ENCODE measurements at regions not wholly inside any gene's neighbourhood (a gene's known extent, or its start where the extent isn't known, plus 50 kb on each side); places are given as distances from the start of the nearest gene placed in this dataset.
"Not testable (repeated sequence)": the region's sequence is repeated elsewhere in the genome, so short reads cannot be mapped to it uniquely, and the experiment has no call there.

DNA sequence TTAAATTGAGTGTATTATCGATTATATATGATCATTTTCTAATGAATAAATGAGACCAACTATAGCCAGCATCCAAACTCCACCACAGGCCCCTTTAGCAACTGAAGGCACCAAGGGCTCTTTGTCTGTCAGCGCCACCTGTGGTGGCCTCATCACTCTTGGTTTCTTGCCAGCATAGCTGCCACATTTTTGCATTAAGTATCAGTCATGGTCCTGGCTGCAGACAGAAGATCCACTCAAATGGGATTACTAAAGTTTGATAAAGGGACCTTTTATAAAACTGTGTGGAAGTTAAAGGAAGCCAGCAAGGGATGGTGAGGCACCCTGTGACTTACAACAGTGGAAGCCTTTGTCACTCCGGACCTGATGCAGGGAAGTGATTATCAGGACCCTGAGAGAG is 162.9 kb downstream of the C6orf118 start:
- Histone ChIP-seq H3K27ac (no peak overlapping the region), H3K4me3 (no peak overlapping the region), H3K4me1 (replicated peaks in 1 of 2) (peaks cover 0 to 3% of the 10 kb centered on the region in 2 donors)
- 20 to 100% (median 93%) methylated on average over 1 to 3 of the region's 3 CpGs; no CpG with 5 or more reads in 2 of the 10 experiments for WGBS, 10 experiments
- in situ Hi-C loops (cut with MboI; ENCODE audit: low pct_unique_long_range_greater_than_20kb in 2 of 9, low sequenced_read_pairs in 9 of 9, unreplicated experiment in 9 of 9) = no loop called here
- ATAC-seq (replicated peaks in 6 of 8) = no peak

DNA sequence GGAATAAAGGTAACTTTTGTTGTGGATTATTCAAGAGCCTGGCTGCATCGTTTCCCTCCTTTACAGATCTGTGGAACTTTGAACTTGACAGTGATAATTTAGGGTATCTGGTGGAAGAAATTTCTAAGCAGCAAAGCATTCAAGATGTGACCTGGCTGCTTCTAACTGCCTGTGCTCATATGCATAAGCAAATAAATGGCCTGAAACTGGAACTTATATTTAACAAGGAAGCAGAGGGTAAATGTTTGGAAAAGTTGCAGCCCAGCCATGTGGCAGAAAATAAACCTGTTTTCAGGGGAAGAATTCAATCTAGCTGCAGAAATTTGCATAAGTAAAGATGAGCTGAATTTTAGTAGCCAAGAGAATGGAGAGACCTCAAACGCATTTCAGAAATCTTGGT is 173.5 kb downstream of the C6orf118 start:
- in situ Hi-C loops (cut with MboI; ENCODE audit: low pct_unique_long_range_greater_than_20kb in 2 of 9, low sequenced_read_pairs in 9 of 9, unreplicated experiment in 9 of 9) = no loop called here
- no peak overlapping the region for H3K4me3 ChIP-seq
- ATAC-seq (replicated peaks in 6 of 8) = no peak
- 14 to 100% (median 75%) methylated on average over 1 to 2 of the region's 2 CpGs; no CpG with 5 or more reads in 1 of the 10 experiments for WGBS, 10 experiments
- no peaks in the 10 kb centered on the region for H3K4me1 ChIP-seq (replicated peaks in 1 of 2)
- no peak overlapping the region for H3K27ac ChIP-seq

DNA sequence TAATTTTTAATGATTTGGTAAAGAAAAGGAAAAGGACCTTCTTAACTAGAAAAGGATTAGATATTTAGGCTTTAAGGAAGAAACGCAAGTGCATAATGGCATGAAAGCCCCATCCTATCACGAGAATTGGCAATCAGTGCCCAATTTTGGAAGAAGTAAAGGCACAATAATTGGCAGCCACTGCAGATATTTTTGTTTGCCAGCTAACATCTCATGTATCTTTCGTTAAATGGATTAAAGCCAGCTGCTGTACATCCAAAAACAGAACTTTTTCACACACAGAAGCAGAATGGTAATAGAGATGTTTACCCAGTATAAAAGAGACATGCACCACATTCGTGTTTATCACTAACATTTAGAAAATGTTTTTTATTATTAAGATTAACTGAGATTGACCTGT is 180.3 kb downstream of the C6orf118 start:
- 17 to 85% (median 81%) methylated on average over 2 to 4 of the region's 4 CpGs; no CpG with 5 or more reads in 1 of the 10 experiments for WGBS, 10 experiments
- Histone ChIP-seq H3K4me3 (no peak overlapping the region), H3K4me1 (replicated peaks in 1 of 2) (no peaks in the 10 kb centered on the region), H3K27ac (no peak overlapping the region)
- no peak for ATAC-seq (replicated peaks in 6 of 8)
- in situ Hi-C loops (cut with MboI; ENCODE audit: low pct_unique_long_range_greater_than_20kb in 2 of 9, low sequenced_read_pairs in 9 of 9, unreplicated experiment in 9 of 9) = no loop called here

DNA sequence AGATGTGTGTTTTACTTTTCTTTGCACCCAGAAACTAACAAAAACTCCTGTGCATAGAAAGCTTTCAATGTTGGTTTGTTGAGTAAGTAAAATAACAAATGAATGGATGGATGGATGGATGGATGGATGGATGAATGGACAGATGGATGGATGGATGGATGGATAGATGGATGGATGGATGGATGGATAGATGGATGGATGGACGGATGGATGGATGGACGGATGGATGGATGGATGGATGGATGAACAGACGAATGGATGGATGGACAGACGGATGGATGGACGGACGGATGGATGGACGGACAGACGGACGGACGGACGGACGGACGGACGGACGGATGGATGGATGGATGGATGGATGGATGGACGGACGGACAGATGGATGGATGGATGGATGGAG is 181.7 kb downstream of the C6orf118 start:
- H3K4me3 ChIP-seq; H3K4me1 ChIP-seq (replicated peaks in 1 of 2); H3K27ac ChIP-seq; ATAC-seq (replicated peaks in 6 of 8); in situ Hi-C loops (cut with MboI; ENCODE audit: low pct_unique_long_range_greater_than_20kb in 2 of 9, low sequenced_read_pairs in 9 of 9, unreplicated experiment in 9 of 9): not testable (repeated sequence)
- 20 to 88% (median 76%) methylated on average over 1 to 17 of the region's 17 CpGs; no CpG with 5 or more reads in 2 of the 10 experiments for WGBS, 10 experiments

DNA sequence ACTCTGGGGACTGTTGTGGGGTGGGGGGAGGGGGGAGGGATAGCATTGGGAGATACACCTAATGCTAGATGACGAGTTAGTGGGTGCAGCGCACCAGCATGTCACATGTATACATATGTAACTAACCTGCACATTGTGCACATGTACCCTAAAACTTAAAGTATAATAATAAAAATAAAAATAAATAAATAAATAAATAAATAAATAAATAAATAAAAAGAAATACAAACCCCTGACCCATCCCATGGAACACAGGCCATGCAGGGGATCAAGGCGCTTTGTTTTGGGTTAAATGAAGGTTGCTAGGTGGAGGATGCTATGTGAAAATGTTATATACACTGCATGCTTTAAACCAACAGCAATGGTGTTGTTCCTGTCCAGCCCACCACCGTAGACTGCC is 184.7 kb downstream of the C6orf118 start:
- H3K4me1 ChIP-seq (replicated peaks in 1 of 2); ATAC-seq (replicated peaks in 6 of 8); H3K27ac ChIP-seq; H3K4me3 ChIP-seq; in situ Hi-C loops (cut with MboI; ENCODE audit: low pct_unique_long_range_greater_than_20kb in 2 of 9, low sequenced_read_pairs in 9 of 9, unreplicated experiment in 9 of 9): not testable (repeated sequence)
- 71 to 100% (median 100%) methylated on average over 1 to 2 of the region's 4 CpGs; no CpG with 5 or more reads in 3 of the 10 experiments for WGBS, 10 experiments

DNA sequence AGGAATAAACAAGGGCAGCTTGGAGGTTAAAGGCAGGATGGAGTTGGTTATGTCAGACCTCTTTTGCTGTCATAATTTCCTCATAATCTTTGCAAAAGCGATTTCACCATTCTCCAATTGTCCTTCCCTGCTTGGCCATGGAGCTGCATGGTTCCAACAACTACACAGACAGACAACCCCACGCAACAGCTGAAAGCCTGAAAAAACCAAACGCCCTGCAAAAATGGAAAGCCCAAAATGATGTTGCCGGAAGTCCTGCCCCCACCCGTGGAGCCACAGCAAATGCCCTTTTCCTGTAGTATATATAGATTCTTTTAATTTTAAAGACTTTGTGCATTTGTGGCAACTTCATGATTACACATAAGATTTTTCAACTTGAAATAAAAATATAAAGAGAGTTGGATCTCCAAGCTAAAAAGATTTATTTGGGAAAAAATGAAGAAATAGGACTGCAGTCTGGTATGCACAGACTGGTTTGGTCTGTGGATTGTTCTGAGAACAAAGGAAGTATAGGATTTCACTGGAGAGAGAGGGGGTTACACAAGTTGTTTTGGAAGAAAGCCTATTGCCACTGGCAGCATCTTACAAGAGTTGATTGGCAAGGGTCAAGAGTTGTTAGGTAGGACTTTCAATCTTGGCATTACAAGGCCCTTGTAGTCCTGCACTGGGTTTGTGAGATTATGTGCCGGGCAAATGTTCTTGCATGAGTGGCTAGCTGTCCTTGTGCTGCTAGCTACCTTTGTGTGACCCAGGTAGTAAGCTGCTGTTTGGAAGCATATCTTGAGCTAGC is 190.0 kb downstream of the C6orf118 start:
- Histone ChIP-seq H3K4me1 (replicated peaks in 1 of 2) (peaks cover 0 to 5% of the 10 kb centered on the region in 2 donors), H3K4me3 (no peak overlapping the region), H3K27ac (no peak overlapping the region)
- 80 to 98% (median 88%) methylated on average over 1 to 6 of the region's 6 CpGs; no CpG with 5 or more reads in 3 of the 10 experiments for WGBS, 10 experiments
- in situ Hi-C loops (cut with MboI; ENCODE audit: low pct_unique_long_range_greater_than_20kb in 2 of 9, low sequenced_read_pairs in 9 of 9, unreplicated experiment in 9 of 9) = no loop called here
- no peak for ATAC-seq (replicated peaks in 6 of 8)

DNA sequence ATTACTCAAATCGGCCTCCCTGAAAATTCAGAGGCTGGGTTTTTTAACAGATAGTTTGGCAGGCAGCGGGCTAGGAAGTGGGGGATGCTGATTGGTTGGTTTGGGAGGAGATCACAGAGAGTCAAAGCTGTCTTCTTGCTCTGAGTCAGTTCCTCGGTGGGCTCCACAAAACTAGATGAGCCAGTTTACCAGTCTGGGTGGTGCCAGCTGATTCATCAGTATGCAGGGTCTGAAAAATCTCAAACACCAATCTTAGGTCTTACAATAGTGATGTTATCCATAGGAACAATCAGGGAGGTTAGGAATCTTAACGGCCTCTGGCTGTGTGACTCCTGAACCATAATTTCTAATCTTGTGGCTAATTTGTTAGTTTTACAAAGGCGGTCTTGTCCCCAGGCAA is 190.7 kb downstream of the C6orf118 start:
- no peak overlapping the region for H3K4me3 ChIP-seq
- H3K4me1 ChIP-seq (replicated peaks in 1 of 2) = peaks cover 0 to 5% of the 10 kb centered on the region in 2 donors
- ATAC-seq (replicated peaks in 6 of 8) = no peak
- in situ Hi-C loops (cut with MboI; ENCODE audit: low pct_unique_long_range_greater_than_20kb in 2 of 9, low sequenced_read_pairs in 9 of 9, unreplicated experiment in 9 of 9) = no loop called here
- no peak overlapping the region for H3K27ac ChIP-seq
- WGBS, 10 experiments = 17 to 100% (median 88%) methylated on average over 1 to 4 of the region's 5 CpGs; no CpG with 5 or more reads in 4 of the 10 experiments

DNA sequence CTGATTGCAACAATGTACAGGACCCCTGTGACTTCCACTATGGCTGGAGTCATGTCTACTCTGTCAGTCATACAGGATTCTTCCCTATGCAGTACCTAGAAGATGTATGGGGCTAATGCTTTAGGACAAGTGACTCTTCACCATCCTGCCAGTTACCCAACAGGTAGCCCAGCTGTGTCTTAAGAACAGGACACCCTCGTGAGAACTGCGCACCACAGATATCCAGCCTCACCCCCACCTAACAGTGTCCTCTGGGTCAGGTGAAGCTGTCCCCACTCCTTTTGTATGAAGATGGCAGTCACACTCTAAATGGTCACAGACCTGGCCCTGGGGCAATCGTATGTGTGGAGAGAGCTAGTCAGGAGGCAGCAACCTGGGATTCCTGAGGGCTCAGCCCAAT is 191.6 kb downstream of the C6orf118 start:
- in situ Hi-C loops (cut with MboI; ENCODE audit: low pct_unique_long_range_greater_than_20kb in 2 of 9, low sequenced_read_pairs in 9 of 9, unreplicated experiment in 9 of 9) = no loop called here
- WGBS, 10 experiments = 60 to 100% (median 100%) methylated on average over 1 to 3 of the region's 3 CpGs; no CpG with 5 or more reads in 7 of the 10 experiments
- ATAC-seq (replicated peaks in 6 of 8) = no peak

DNA sequence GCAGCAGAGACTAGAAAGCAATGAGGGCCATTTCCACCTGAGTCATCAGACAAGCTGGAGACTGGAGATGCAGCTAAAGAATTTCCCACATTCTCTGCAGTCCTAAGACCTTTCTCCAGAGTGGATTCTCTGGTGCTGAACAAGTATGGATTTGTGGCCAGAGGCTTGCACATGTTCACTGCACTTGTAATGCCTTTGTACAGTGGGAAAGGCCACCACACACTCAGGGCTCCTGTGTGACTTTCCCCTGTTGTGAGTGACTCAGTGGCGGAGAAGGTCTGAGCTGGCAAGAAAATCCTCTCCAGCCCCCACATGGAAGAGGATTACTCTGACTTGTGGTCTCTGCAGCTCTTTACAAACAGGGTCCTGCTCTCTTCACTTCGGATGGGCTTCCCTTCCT is 192.3 kb downstream of the C6orf118 start:
- in situ Hi-C loops (cut with MboI; ENCODE audit: low pct_unique_long_range_greater_than_20kb in 2 of 9, low sequenced_read_pairs in 9 of 9, unreplicated experiment in 9 of 9) = no loop called here
- no peak for ATAC-seq (replicated peaks in 6 of 8)
- no peak overlapping the region for H3K27ac ChIP-seq
- WGBS, 10 experiments = 0 to 100% (median 74%) methylated on average over 1 to 2 of the region's 2 CpGs; no CpG with 5 or more reads in 4 of the 10 experiments
- H3K4me1 ChIP-seq (replicated peaks in 1 of 2) = peaks cover 0 to 5% of the 10 kb centered on the region in 2 donors
- no peak overlapping the region for H3K4me3 ChIP-seq

More for the DNA sequence above, 191.6 kb downstream of the C6orf118 start:
- H3K4me1 ChIP-seq (replicated peaks in 1 of 2) = peaks cover 0 to 5% of the 10 kb centered on the region in 2 donors
- no peak overlapping the region for H3K27ac ChIP-seq
- H3K4me3 ChIP-seq = no peak overlapping the region

DNA sequence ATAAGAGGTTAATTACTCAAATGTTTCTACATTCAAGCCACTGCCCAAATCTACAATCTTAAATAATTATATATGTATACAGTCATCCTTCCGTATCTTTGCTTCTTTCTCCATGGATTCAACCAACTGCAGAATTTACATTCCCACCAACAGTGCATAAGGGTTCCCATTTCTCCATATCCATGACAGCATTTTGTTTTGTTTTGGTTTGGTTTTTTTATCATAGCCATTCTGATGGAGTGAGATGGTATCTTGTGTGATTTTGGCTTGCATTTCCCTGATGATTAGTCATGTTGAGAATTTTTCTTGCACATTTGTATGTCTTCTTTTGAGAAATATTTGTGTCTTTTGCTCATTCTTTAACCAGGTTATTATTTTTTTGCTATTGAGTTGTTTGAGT is 198.5 kb downstream of the C6orf118 start:
- in situ Hi-C loops (cut with MboI; ENCODE audit: low pct_unique_long_range_greater_than_20kb in 2 of 9, low sequenced_read_pairs in 9 of 9, unreplicated experiment in 9 of 9) = no loop called here
- peak in 2 of 8 experiments; percentile 93 to 95 for ATAC-seq (replicated peaks in 6 of 8)
- Histone ChIP-seq H3K4me1 (replicated peaks in 1 of 2) (no peaks in the 10 kb centered on the region), H3K4me3 (no peak overlapping the region), H3K27ac (no peak overlapping the region)
- 0 to 100% (median 86%) methylated on average over 1 of the region's 1 CpG; no CpG with 5 or more reads in 1 of the 10 experiments for WGBS, 10 experiments

DNA sequence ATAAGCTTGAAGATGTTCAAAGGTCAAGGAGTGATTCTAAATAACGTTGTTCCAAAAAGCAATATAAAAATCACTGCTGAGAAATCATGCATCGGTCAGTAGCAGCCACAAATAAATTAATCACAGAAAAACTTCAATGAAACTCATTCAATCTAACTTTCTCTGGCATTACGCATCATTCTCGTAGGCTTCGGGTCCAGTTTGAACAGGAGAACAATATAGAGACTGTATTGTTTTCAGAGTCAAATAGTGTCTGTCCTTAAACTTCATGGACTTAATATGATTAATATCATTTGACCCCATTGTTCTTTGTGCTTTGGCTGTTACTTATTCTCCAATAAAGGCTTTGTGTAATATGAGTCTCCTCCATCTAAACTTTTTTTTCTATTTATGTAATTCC is 200.4 kb downstream of the C6orf118 start:
- ATAC-seq (replicated peaks in 6 of 8) = no peak
- Histone ChIP-seq H3K4me1 (replicated peaks in 1 of 2) (peaks cover 0 to 3% of the 10 kb centered on the region in 2 donors), H3K27ac (no peak overlapping the region), H3K4me3 (no peak overlapping the region)
- 59 to 93% (median 84%) methylated on average over 2 to 5 of the region's 5 CpGs for WGBS, 10 experiments
- in situ Hi-C loops (cut with MboI; ENCODE audit: low pct_unique_long_range_greater_than_20kb in 2 of 9, low sequenced_read_pairs in 9 of 9, unreplicated experiment in 9 of 9) = no loop called here

DNA sequence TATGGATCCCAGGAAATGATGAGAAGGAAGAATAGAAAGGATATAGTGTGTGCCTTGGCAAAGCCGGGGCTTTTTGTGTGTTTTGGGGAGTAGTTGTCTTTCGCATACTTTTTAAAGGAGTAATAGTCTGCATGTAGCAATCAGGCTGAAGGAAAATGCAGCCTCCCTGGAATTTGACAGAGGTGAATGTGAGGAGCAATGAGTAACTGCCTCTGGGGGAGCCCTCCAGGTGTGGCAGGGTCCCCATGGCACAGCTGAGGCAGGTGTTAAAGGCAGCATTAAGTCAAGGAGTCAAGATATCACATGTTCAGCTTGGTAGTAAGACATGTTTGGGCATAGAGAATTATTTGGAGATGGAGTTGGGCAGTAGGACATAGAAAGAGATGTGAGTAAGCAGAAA is 203.1 kb downstream of the C6orf118 start:
- 0 to 100% (median 83%) methylated on average over 1 to 2 of the region's 2 CpGs; no CpG with 5 or more reads in 5 of the 10 experiments for WGBS, 10 experiments
- Histone ChIP-seq H3K27ac (no peak overlapping the region), H3K4me3 (no peak overlapping the region), H3K4me1 (replicated peaks in 1 of 2) (peaks cover 0 to 3% of the 10 kb centered on the region in 2 donors)
- no peak for ATAC-seq (replicated peaks in 6 of 8)
- in situ Hi-C loops (cut with MboI; ENCODE audit: low pct_unique_long_range_greater_than_20kb in 2 of 9, low sequenced_read_pairs in 9 of 9, unreplicated experiment in 9 of 9) = no loop called here

DNA sequence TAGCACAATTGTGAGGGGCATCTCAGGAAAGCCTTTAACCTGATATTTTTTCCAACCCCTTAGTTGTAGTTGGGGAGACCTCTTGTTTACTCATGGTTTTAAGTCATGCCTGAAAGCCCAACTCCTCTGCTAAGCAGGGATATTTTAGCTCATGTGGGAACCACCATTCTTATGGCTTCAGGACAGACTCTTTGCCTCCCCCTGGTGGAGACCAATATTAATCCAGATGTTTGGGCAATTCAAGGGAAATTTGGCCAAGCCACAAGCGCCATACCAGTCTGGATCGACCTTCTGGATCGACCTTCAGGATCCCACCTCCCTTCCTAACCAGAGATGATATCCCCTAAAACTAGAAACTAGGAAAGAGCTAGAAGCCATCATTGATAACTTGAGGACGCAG is 211.2 kb downstream of the C6orf118 start:
- ATAC-seq (replicated peaks in 6 of 8) = no peak
- 36 to 81% (median 77%) methylated on average over 1 to 4 of the region's 4 CpGs; no CpG with 5 or more reads in 5 of the 10 experiments for WGBS, 10 experiments
- in situ Hi-C loops (cut with MboI; ENCODE audit: low pct_unique_long_range_greater_than_20kb in 2 of 9, low sequenced_read_pairs in 9 of 9, unreplicated experiment in 9 of 9) = no loop called here
- H3K4me3 ChIP-seq = no peak overlapping the region
- H3K4me1 ChIP-seq (replicated peaks in 1 of 2) = no peaks in the 10 kb centered on the region
- H3K27ac ChIP-seq = no peak overlapping the region

DNA sequence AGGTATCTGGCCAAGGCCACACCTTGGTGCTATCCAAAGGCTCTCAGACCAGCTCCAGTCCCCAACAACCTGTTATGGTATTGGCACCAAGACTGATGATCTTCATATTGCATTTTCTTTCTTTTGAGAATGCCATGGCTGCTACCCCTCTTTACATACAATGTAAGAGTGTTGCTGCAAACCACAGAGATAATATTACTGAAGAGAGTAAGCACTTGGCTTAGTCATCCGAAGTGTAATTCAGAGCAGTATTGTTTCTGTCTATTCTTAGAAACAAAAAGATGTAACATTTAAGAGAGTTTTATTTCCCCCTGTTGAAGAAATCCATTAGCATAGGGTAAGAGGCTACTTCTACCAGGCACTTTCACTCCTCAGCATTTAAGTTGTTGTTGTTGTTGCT is 212.5 kb downstream of the C6orf118 start:
- WGBS, 10 experiments = 0 to 89% (median 19%) methylated on average over 1 of the region's 1 CpG; no CpG with 5 or more reads in 6 of the 10 experiments
- ATAC-seq (replicated peaks in 6 of 8) = no peak
- Histone ChIP-seq H3K4me1 (replicated peaks in 1 of 2) (no peaks in the 10 kb centered on the region), H3K4me3 (no peak overlapping the region), H3K27ac (no peak overlapping the region)
- in situ Hi-C loops (cut with MboI; ENCODE audit: low pct_unique_long_range_greater_than_20kb in 2 of 9, low sequenced_read_pairs in 9 of 9, unreplicated experiment in 9 of 9) = no loop called here
